Common myeloid progenitor, CD34-positive (primary cell): ENCODE measurements at regions not wholly inside any gene's neighbourhood (a gene's known extent, or its start where the extent isn't known, plus 50 kb on each side); places are given as distances from the start of the nearest gene placed in this dataset.

ENCODE experiments used
- CTCF ChIA-PET: fragments of 350-600 bp; sonication (Branson Sonifier 250); formaldehyde crosslinking; loops from one replicate; lab custom pipeline; 2021; ENCODE audit warnings: antibody characterized with exemption; lab: Charles Lee
- POLR2A ChIA-PET: fragments of 350-600 bp; sonication (Branson Sonifier 250); formaldehyde crosslinking; loops from one replicate; lab custom pipeline; 2021; ENCODE audit warnings: antibody characterized with exemption; lab: Charles Lee
- DNase-seq, 3 donors: peaks; one replicate each; pipeline versions ENCODE4 v3.0.0 to v3.0.0-alpha.2; 2013
- H3K27ac ChIP-seq, 2 experiments: 1 replicate in 1 of 2; 2 replicates in 1 of 2; pipeline ENCODE4 v1.7.0; 2013; ENCODE audit warnings: inconsistent platforms in 2 of 2, low read length in 2 of 2, mild to moderate bottlenecking in 2 of 2, low read depth in 1 of 2, moderate library complexity in 1 of 2; ENCODE audit not compliant: severe bottlenecking in 2 of 2, insufficient read depth in 1 of 2, poor library complexity in 1 of 2
- H3K27me3 ChIP-seq, 5 experiments: replicated peaks in 2 of 5; 1 replicate in 3 of 5; 2 replicates in 2 of 5; pipeline versions ENCODE4 v1.6.1 to v1.7.0; 2013; ENCODE audit warnings: low read length in 4 of 5, mild to moderate bottlenecking in 2 of 5, moderate library complexity in 2 of 5, inconsistent platforms in 1 of 5; ENCODE audit not compliant: insufficient read depth in 5 of 5, control insufficient read depth in 4 of 5
- H3K36me3 ChIP-seq, 4 experiments: 1 replicate in 2 of 4; 2 replicates in 2 of 4; pipeline versions ENCODE4 v1.6.1 to v1.7.0; 2013; ENCODE audit warnings: low read length in 3 of 4, control low read depth in 1 of 4, mild to moderate bottlenecking in 1 of 4; ENCODE audit not compliant: control insufficient read depth in 4 of 4, insufficient read depth in 4 of 4
- H3K4me1 ChIP-seq, 4 experiments: 1 replicate in 3 of 4; 2 replicates in 1 of 4; pipeline versions ENCODE4 v1.6.1 to v1.7.1; 2013; ENCODE audit warnings: low read length in 3 of 4, mild to moderate bottlenecking in 3 of 4, control low read depth in 1 of 4, inconsistent platforms in 1 of 4, moderate library complexity in 1 of 4; ENCODE audit not compliant: control insufficient read depth in 4 of 4, insufficient read depth in 4 of 4; ENCODE audit errors: control extremely low read depth in 1 of 4
- H3K4me3 ChIP-seq, 7 experiments: 1 replicate in 4 of 7; 2 replicates in 3 of 7; pipeline versions ENCODE4 v1.5.1 to v1.7.0; 2013; ENCODE audit warnings: mild to moderate bottlenecking in 7 of 7, low read length in 6 of 7, moderate library complexity in 6 of 7, inconsistent platforms in 2 of 7, low read depth in 2 of 7, control low read depth in 1 of 7; ENCODE audit not compliant: insufficient read depth in 4 of 7, control insufficient read depth in 1 of 7; ENCODE audit errors: extremely low read depth in 1 of 7
- H3K9me3 ChIP-seq, 5 experiments: 1 replicate in 4 of 5; 2 replicates in 1 of 5; pipeline versions ENCODE4 v1.6.1 to v1.7.1; 2013; ENCODE audit warnings: low read length in 4 of 5, mild to moderate bottlenecking in 2 of 5, inconsistent platforms in 1 of 5, low read depth in 1 of 5, moderate library complexity in 1 of 5; ENCODE audit not compliant: control insufficient read depth in 4 of 5, insufficient read depth in 2 of 5; ENCODE audit errors: control extremely low read depth in 1 of 5
- WGBS: methylation state at CpG from one replicate; pipeline ENCODE4 v1.1.5; 2013; ENCODE audit not compliant: insufficient coverage; 5-methylcytosine and 5-hydroxymethylcytosine counted together

- H3K4me1 ChIP-seq, result no peaks in the 10 kb centered on the region
- peaks cover 0 to 2% (median 0%) of the 10 kb centered on the region in 5 experiments for H3K9me3 ChIP-seq
- no peak overlapping the region for H3K4me3 ChIP-seq
- POLR2A ChIA-PET, result no interaction called here
- DNase-seq, result no peak
- no peaks in the 10 kb centered on the region for H3K36me3 ChIP-seq
- no peaks in the 10 kb centered on the region for H3K27me3 ChIP-seq
- H3K27ac ChIP-seq, result no peak overlapping the region
- CTCF ChIA-PET, result no interaction called here
- WGBS, result no CpG with 5 or more reads among the region's 4 CpGs
These were observed 97.6 kb downstream of the ANAPC4 start for GRCh38 chr4:25474690-25475089.

DNA sequence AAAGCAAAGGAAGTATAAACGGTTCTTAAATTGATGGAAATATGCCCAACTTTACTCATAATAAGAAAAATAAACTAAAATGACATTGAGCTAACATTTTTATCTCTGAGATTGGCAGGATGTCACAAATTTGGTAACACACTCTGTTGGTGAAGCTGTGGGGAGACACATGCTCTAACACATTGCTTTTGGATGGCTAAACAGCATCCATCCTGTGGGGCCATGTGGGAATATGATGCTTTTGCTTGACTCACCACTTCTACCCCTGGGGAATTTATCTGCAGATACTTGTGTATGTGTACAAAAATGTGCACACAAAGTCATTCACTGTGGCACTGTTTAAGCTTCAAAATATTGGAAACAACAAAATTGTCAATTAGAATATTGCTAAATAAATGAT, 100.2 kb downstream of the ANAPC4 start:
- H3K27ac ChIP-seq, result no peak overlapping the region
- no peaks in the 10 kb centered on the region for H3K4me1 ChIP-seq
- H3K27me3 ChIP-seq, result no peaks in the 10 kb centered on the region
- no peaks in the 10 kb centered on the region for H3K36me3 ChIP-seq
- no peaks in the 10 kb centered on the region for H3K9me3 ChIP-seq
- ChIA-PET POLR2A (no interaction called here), CTCF (no interaction called here)
- no peak for DNase-seq
- H3K4me3 ChIP-seq, result no peak overlapping the region
- no CpG with 5 or more reads among the region's 1 CpG for WGBS

- CTCF ChIA-PET, result no interaction called here
These were observed 104.6 kb downstream of the ANAPC4 start for GRCh38 chr4:25481648-25482047.

DNA sequence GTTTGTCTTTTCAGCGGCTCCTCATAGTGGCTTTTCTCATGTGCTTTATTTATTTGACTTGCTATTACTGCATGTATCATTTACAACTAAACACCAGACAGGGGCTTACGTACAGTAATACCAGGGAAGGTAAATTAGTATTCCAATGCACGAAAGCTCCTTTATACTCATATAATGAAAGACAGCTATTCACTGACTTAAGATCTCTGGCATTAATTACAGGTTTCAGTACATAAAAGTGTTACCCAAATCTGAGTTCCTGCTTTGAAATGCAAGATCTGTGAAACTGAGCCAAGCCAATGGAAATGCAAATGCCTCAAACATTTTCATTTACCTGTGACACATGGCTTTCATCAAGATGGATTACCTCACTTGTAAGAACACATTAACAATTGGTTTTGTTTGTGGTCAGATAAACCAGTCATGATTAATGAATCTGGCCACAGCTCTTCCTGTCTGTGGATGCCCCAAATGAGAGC, 107.2 kb downstream of the ANAPC4 start:
- H3K27me3 ChIP-seq, result no peaks in the 10 kb centered on the region
- H3K27ac ChIP-seq, result no peak overlapping the region
- no peak overlapping the region for H3K4me3 ChIP-seq
- no peaks in the 10 kb centered on the region for H3K4me1 ChIP-seq
- ChIA-PET CTCF (no interaction called here), POLR2A (no interaction called here)
- H3K36me3 ChIP-seq, result no peaks in the 10 kb centered on the region
- 100% methylated on average over 2 of the region's 3 CpGs for WGBS
- peak in 1 of 3 donors; percentile 15 for DNase-seq
- H3K9me3 ChIP-seq, result peaks cover 0 to 10% (median 3%) of the 10 kb centered on the region in 5 experiments

More at GRCh38 chr4:25481648-25482047, 104.6 kb downstream of the ANAPC4 start:
- Histone ChIP-seq H3K4me1 (no peaks in the 10 kb centered on the region), H3K27me3 (no peaks in the 10 kb centered on the region), H3K9me3 (peaks cover 0 to under 1% (median 0%) of the 10 kb centered on the region in 5 experiments), H3K4me3 (no peak overlapping the region), H3K36me3 (no peaks in the 10 kb centered on the region), H3K27ac (no peak overlapping the region)
- POLR2A ChIA-PET, result no interaction called here
- no peak for DNase-seq
- WGBS, result 100% methylated on average over 1 of the region's 2 CpGs

GRCh38 chr4:25485104-25485503, 108.0 kb downstream of the ANAPC4 start:
- H3K9me3 ChIP-seq, result peaks cover 0 to 10% (median 3%) of the 10 kb centered on the region in 5 experiments
- 100% methylated on average over 1 of the region's 6 CpGs for WGBS
- H3K4me3 ChIP-seq, result no peak overlapping the region
- ChIA-PET POLR2A (no interaction called here), CTCF (no interaction called here)
- H3K27me3 ChIP-seq, result no peaks in the 10 kb centered on the region
- peak in 2 of 3 donors; percentile 31 to 49 for DNase-seq
- H3K36me3 ChIP-seq, result no peaks in the 10 kb centered on the region
- H3K27ac ChIP-seq, result no peak overlapping the region
- H3K4me1 ChIP-seq, result no peaks in the 10 kb centered on the region

DNA sequence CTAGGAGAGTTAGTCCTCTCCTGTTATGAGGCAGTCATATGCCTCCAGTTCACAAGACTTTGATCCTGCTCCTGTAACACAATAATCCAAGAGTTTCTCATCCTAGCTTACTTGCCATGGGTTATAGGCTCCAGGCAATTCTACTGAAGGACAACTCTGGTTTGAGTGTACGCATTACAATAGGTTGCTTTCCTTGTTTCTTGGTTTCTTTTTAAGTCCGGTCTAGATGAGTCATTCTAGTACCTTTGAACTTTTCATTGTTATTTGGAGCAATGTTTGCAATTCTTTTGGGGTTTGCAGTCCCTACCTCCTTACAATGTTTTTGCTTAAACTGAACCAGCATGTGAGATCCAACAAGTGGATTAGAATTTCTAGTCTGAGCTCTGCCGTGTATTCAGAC, 109.1 kb downstream of the ANAPC4 start:
- no peak for DNase-seq
- no peaks in the 10 kb centered on the region for H3K4me1 ChIP-seq
- no peaks in the 10 kb centered on the region for H3K27me3 ChIP-seq
- CTCF ChIA-PET, result no interaction called here
- H3K27ac ChIP-seq, result no peak overlapping the region
- 100% methylated on average over 1 of the region's 3 CpGs for WGBS
- POLR2A ChIA-PET, result no interaction called here
- H3K4me3 ChIP-seq, result no peak overlapping the region
- H3K36me3 ChIP-seq, result no peaks in the 10 kb centered on the region
- H3K9me3 ChIP-seq, result peaks cover 0 to 10% (median 3%) of the 10 kb centered on the region in 5 experiments

DNA sequence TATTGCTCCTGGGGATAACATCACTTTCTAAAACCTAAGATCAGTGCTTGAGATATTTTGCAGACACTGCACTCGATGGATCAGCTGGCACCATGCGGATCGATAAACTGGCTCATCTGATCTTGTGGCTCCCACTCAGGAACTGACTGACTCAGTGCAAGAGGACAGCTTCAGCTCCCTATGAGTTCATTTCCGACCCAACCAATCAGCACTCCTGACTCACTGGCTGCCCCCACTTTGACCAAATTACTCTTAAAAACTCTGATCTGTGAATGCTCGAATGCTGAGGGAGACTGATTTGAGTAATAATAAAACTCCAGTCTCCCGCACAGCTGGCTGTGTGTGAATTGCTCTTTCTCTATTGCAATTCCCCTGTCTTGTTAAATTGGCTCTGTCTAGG, 110.1 kb downstream of the ANAPC4 start:
- Histone ChIP-seq H3K27ac (no peak overlapping the region), H3K27me3 (no peaks in the 10 kb centered on the region), H3K9me3 (peaks cover 0 to 10% (median 3%) of the 10 kb centered on the region in 5 experiments), H3K4me1 (no peaks in the 10 kb centered on the region), H3K36me3 (no peaks in the 10 kb centered on the region), H3K4me3 (no peak overlapping the region)
- CTCF ChIA-PET, result interaction anchor here (0.9 kb wide), 1 partner anchor 46 kb away, joined by 3 read pairs; no protein-coding TSS in a partner anchor
- DNase-seq, result no peak
- WGBS, result 100% methylated on average over 3 of the region's 6 CpGs
- POLR2A ChIA-PET, result no interaction called here
